ENCODE measurements at regions not wholly inside any gene's neighbourhood (a gene's known extent, or its start where the extent isn't known, plus 50 kb on each side); places are given as distances from the start of the nearest gene placed in this dataset.

- TF ChIP-seq YY1 (IDR thresholded peaks at IDR 0.05; ENCODE audit: low read depth): no peak
- no peak for TF ChIP-seq RAD21 (IDR thresholded peaks at IDR 0.05; ENCODE audit: low read depth)
- TF ChIP-seq MAX (IDR thresholded peaks at IDR 0.05): no peak
- TF ChIP-seq FOXM1 (IDR thresholded peaks at IDR 0.05; ENCODE audit: borderline replicate concordance, low read depth): no peak
- no peak for TF ChIP-seq TAF1 (IDR thresholded peaks at IDR 0.05; ENCODE audit: low read depth)
- TF ChIP-seq USF1 (IDR thresholded peaks at IDR 0.05): no peak
- no peak for TF ChIP-seq TEAD4 (IDR thresholded peaks at IDR 0.05)
- TF ChIP-seq EGR1 (IDR thresholded peaks at IDR 0.05): no peak
- TF ChIP-seq ZBTB7A (IDR thresholded peaks at IDR 0.05; ENCODE audit: low read depth): no peak
- TF ChIP-seq EP300 (IDR thresholded peaks at IDR 0.05; ENCODE audit: borderline replicate concordance): no peak
- TF ChIP-seq NFIC (IDR thresholded peaks at IDR 0.05): no peak
- TF ChIP-seq REST (IDR thresholded peaks at IDR 0.05; ENCODE audit: low read depth): no peak
- no peak for TF ChIP-seq TCF12 (IDR thresholded peaks at IDR 0.05; ENCODE audit: low read depth)
- no peak for TF ChIP-seq CREB1 (IDR thresholded peaks at IDR 0.05; ENCODE audit: low read depth)
- no peak for TF ChIP-seq CEBPB (IDR thresholded peaks at IDR 0.05)
Observed at GRCh38 chr5:124912638-124913328, 166.3 kb upstream of the ZNF608 start.

GRCh38 chr5:124913329-124913653 is 166.9 kb upstream of the ZNF608 start:
- TF ChIP-seq EGR1 (IDR thresholded peaks at IDR 0.05): no peak
- no peak for TF ChIP-seq NFIC (IDR thresholded peaks at IDR 0.05)
- TF ChIP-seq ZBTB7A (IDR thresholded peaks at IDR 0.05; ENCODE audit: low read depth): no peak
- TF ChIP-seq MAX (IDR thresholded peaks at IDR 0.05): no peak
- TF ChIP-seq REST (IDR thresholded peaks at IDR 0.05; ENCODE audit: low read depth): no peak
- no peak for TF ChIP-seq CEBPB (IDR thresholded peaks at IDR 0.05)
- TF ChIP-seq EP300 (IDR thresholded peaks at IDR 0.05; ENCODE audit: borderline replicate concordance): no peak
- TF ChIP-seq CREB1 (IDR thresholded peaks at IDR 0.05; ENCODE audit: low read depth): no peak
- no peak for TF ChIP-seq TAF1 (IDR thresholded peaks at IDR 0.05; ENCODE audit: low read depth)
- TF ChIP-seq USF1 (IDR thresholded peaks at IDR 0.05): no peak
- no peak for TF ChIP-seq TCF12 (IDR thresholded peaks at IDR 0.05; ENCODE audit: low read depth)

- TF ChIP-seq FOXM1 (IDR thresholded peaks at IDR 0.05; ENCODE audit: borderline replicate concordance, low read depth) (no peak), RAD21 (IDR thresholded peaks at IDR 0.05; ENCODE audit: low read depth) (no peak), REST (IDR thresholded peaks at IDR 0.05; ENCODE audit: low read depth) (no peak), EP300 (IDR thresholded peaks at IDR 0.05; ENCODE audit: borderline replicate concordance) (no peak)
Observed at GRCh38 chr5:124918618-124919017, 172.2 kb upstream of the ZNF608 start.

- TF ChIP-seq RAD21 (IDR thresholded peaks at IDR 0.05; ENCODE audit: low read depth): no peak
- TF ChIP-seq TAF1 (IDR thresholded peaks at IDR 0.05; ENCODE audit: low read depth): no peak
- TF ChIP-seq NFIC (IDR thresholded peaks at IDR 0.05): no peak
- TF ChIP-seq USF1 (IDR thresholded peaks at IDR 0.05): no peak
- TF ChIP-seq REST (IDR thresholded peaks at IDR 0.05; ENCODE audit: low read depth): no peak
- TF ChIP-seq TEAD4 (IDR thresholded peaks at IDR 0.05): no peak
- no peak for TF ChIP-seq EP300 (IDR thresholded peaks at IDR 0.05; ENCODE audit: borderline replicate concordance)
- TF ChIP-seq MAX (IDR thresholded peaks at IDR 0.05): no peak
- no peak for TF ChIP-seq ZBTB7A (IDR thresholded peaks at IDR 0.05; ENCODE audit: low read depth)
- no peak for TF ChIP-seq FOXM1 (IDR thresholded peaks at IDR 0.05; ENCODE audit: borderline replicate concordance, low read depth)
- no peak for TF ChIP-seq TCF12 (IDR thresholded peaks at IDR 0.05; ENCODE audit: low read depth)
Observed at GRCh38 chr5:124919076-124919475, 172.6 kb upstream of the ZNF608 start.
